LNCAP (cell line): ENCODE measurements at regions not wholly inside any gene's neighbourhood (a gene's known extent, or its start where the extent isn't known, plus 50 kb on each side); places are given as distances from the start of the nearest gene placed in this dataset.

ENCODE experiments used
- TF ChIP-seq, protein P1 (sequence below): fragments of 450-650 bp; IDR thresholded peaks from 2 replicates; pipeline ENCODE4 v1.5.1; 2017; ENCODE audit warnings: mild to moderate bottlenecking

GRCh38 chr18:27854631-27855030, 322.3 kb downstream of the CDH2 start:
- TF ChIP-seq, protein P1, sequence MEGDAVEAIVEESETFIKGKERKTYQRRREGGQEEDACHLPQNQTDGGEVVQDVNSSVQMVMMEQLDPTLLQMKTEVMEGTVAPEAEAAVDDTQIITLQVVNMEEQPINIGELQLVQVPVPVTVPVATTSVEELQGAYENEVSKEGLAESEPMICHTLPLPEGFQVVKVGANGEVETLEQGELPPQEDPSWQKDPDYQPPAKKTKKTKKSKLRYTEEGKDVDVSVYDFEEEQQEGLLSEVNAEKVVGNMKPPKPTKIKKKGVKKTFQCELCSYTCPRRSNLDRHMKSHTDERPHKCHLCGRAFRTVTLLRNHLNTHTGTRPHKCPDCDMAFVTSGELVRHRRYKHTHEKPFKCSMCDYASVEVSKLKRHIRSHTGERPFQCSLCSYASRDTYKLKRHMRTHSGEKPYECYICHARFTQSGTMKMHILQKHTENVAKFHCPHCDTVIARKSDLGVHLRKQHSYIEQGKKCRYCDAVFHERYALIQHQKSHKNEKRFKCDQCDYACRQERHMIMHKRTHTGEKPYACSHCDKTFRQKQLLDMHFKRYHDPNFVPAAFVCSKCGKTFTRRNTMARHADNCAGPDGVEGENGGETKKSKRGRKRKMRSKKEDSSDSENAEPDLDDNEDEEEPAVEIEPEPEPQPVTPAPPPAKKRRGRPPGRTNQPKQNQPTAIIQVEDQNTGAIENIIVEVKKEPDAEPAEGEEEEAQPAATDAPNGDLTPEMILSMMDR, result no peak

- TF ChIP-seq, protein P1, result no peak
These were observed 328.6 kb downstream of the CDH2 start for GRCh38 chr18:27848336-27848735.

GRCh38 chr18:27847412-27847811, 329.5 kb downstream of the CDH2 start:
- TF ChIP-seq, protein P1, result no peak

DNA sequence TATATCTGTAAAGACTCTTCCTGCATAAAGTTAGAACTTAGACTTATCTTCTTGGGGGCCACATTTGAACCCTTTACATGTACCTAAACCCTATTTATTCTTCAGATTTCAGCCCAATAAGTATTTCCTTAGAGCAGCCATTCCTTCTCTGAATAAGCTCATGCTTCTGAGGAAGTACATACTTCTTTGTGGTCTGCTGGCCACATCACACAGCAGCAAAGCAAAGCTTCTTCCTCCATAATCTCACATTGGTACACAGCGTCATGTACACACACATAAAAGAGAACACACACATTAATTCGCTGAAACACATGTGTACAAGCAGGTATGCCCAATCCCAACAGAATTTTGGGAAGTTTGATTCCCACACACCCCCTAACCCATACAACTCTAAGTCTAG, 331.0 kb downstream of the CDH2 start:
- TF ChIP-seq, protein P1, result no peak

DNA sequence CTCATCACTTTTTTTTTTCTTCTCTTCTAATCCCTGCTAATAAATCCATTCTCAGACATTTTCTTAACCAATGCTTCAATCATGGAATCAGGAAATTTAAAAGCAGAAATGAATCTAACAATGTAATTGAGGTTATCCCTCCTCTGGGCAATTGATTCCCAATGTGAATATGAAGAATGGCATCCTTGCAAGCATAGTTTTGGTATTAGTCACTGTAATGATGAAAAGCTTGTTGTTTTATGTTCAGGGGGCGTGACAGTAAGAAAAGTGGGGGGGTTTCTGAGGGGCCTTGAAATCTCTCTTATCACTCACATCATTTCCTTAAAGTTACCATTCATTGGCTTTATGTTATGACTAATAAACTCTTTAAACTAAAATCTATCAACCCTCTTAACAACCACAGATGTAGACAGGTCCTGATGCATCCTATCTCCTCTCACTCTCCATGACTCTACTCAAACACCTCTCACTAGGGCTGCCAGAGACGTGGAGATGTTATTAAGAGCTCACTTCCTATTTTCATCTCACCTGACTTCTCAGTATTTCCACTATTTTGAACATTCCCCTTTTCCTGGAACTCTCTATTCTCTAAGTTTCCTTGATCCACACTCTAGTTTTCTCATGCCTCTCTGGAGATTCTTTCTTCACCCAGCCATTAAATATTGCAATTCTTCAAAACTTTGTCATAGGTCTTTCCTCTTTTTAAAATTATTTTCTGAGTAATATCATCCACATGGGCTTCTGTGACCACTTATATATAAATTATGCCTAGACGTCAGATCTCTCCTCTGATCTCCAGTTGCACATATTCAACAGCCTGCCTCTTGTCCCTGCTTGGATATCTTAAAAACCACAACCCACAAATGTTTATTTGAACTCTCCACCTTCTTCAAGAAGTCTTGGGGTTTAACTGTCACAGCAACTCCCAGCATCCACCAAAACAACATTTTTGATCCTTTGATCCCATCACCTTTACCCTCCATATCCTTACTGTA, 332.9 kb downstream of the CDH2 start:
- TF ChIP-seq, protein P1, result no peak

GRCh38 chr18:27839141-27839540, 337.8 kb downstream of the CDH2 start:
- TF ChIP-seq, protein P1, result no peak

- TF ChIP-seq, protein P1, result no peak
These were observed 338.7 kb downstream of the CDH2 start for GRCh38 chr18:27838225-27838624.
